OCI-LY1 (cell line): ENCODE measurements at regions not wholly inside any gene's neighbourhood (a gene's known extent, or its start where the extent isn't known, plus 50 kb on each side); places are given as distances from the start of the nearest gene placed in this dataset.
A peak's percentile ranks its signal among the peaks of the same experiment; 100 is the strongest.

Experiments used
- H2AFZ ChIP-seq: fragments of 200-600 bp; sonication (generic), shearing (Covaris generic); 2 replicates; pipeline ENCODE4 v1.6.0; 2014; ENCODE audit warnings: antibody characterized with exemption, mild to moderate bottlenecking, low read length
- H3F3A ChIP-seq: fragments of 200-600 bp; sonication (generic), shearing (Covaris generic); 2 replicates; pipeline ENCODE4 v1.6.0; 2014; ENCODE audit warnings: mild to moderate bottlenecking, antibody characterized with exemption, low read length, moderate library complexity; ENCODE audit not compliant: insufficient read depth
- H3K27ac ChIP-seq: fragments of 200-600 bp; sonication (generic); 2 replicates; pipeline ENCODE4 v1.5.1; 2014; ENCODE audit warnings: low read length, mixed run types, mild to moderate bottlenecking, low read depth; ENCODE audit not compliant: poor library complexity, severe bottlenecking
- H3K27me3 ChIP-seq: fragments of 200-600 bp; sonication (generic); 2 replicates; pipeline ENCODE4 v1.6.0; 2014; ENCODE audit warnings: antibody characterized with exemption, mild to moderate bottlenecking, low read length, moderate library complexity; ENCODE audit not compliant: insufficient read depth
- H3K36me3 ChIP-seq: fragments of 200-600 bp; sonication (generic); 2 replicates; pipeline ENCODE4 v1.6.1; 2014; ENCODE audit warnings: mild to moderate bottlenecking, antibody characterized with exemption, low read length, moderate library complexity, mixed read lengths; ENCODE audit not compliant: insufficient read depth
- H3K4me1 ChIP-seq: fragments of 200-600 bp; sonication (generic); 2 replicates; pipeline ENCODE4 v1.5.1; 2014; ENCODE audit warnings: mild to moderate bottlenecking, low read length, moderate library complexity; ENCODE audit not compliant: insufficient read depth, severe bottlenecking
- H3K4me2 ChIP-seq: fragments of 200-600 bp; sonication (generic), shearing (Covaris generic); 2 replicates; pipeline ENCODE4 v1.6.1; 2014; ENCODE audit warnings: low read length
- H3K4me3 ChIP-seq: fragments of 200-600 bp; sonication (generic); 2 replicates; pipeline ENCODE4 v1.5.1; 2014; ENCODE audit warnings: low read length, low read depth, mild to moderate bottlenecking, mixed read lengths; ENCODE audit not compliant: poor library complexity, severe bottlenecking
- H3K79me2 ChIP-seq: fragments of 200-600 bp; shearing (Covaris generic); 2 replicates; pipeline ENCODE4 v1.6.1; 2016; ENCODE audit warnings: mixed run types, low read length, mixed read lengths; ENCODE audit not compliant: insufficient read depth
- H3K9ac ChIP-seq: fragments of 200-600 bp; sonication (generic), shearing (Covaris generic); 2 replicates; pipeline ENCODE4 v1.6.1; 2014; ENCODE audit warnings: mild to moderate bottlenecking, low read length, mixed read lengths
- H3K9me2 ChIP-seq: fragments of 200-600 bp; sonication (generic), shearing (Covaris generic); 2 replicates; pipeline ENCODE4 v1.6.1; 2014; ENCODE audit warnings: low read depth, mild to moderate bottlenecking, low read length, mixed read lengths
- H3K9me3 ChIP-seq: fragments of 200-600 bp; shearing (Covaris generic); 2 replicates; pipeline ENCODE4 v1.6.1; 2014; ENCODE audit warnings: low read length, mixed read lengths
- H4K20me1 ChIP-seq: fragments of 200-600 bp; sonication (generic), shearing (Covaris generic); 2 replicates; pipeline ENCODE4 v1.6.0; 2016; ENCODE audit warnings: mild to moderate bottlenecking, low read length; ENCODE audit not compliant: insufficient read depth
- CTCF ChIP-seq: fragments of 200-600 bp; sonication (generic), shearing (Covaris generic); IDR thresholded peaks from 2 replicates; pipeline ENCODE4 v1.5.1; 2017; ENCODE audit warnings: mild to moderate bottlenecking, antibody characterized with exemption, low read length, moderate library complexity, mixed read lengths
- EZH2 ChIP-seq: fragments of 200-600 bp; sonication (generic), shearing (Covaris generic); IDR thresholded peaks from 2 replicates; pipeline ENCODE4 v1.8.0; 2017; ENCODE audit warnings: borderline replicate concordance, mixed run types, mild to moderate bottlenecking, antibody characterized with exemption, low read length, moderate library complexity, mixed read lengths

- H3F3A ChIP-seq: no peaks in the 10 kb centered on the region
- peak overlapping the region; percentile 89; the same call in 1 of the 2 replicates for H2AFZ ChIP-seq
- no peaks in the 10 kb centered on the region; the same call in 1 of the 2 replicates for H3K9me2 ChIP-seq
- no peaks in the 10 kb centered on the region for H3K79me2 ChIP-seq
- no peak overlapping the region for H3K27ac ChIP-seq
- no peaks in the 10 kb centered on the region for H3K27me3 ChIP-seq
- H3K9me3 ChIP-seq: no peaks in the 10 kb centered on the region
- H3K4me1 ChIP-seq: no peaks in the 10 kb centered on the region
- no peak for TF ChIP-seq CTCF
- no peak for TF ChIP-seq EZH2
- no peak overlapping the region for H3K4me3 ChIP-seq
- H3K4me2 ChIP-seq: no peak overlapping the region
- H3K36me3 ChIP-seq: no peaks in the 10 kb centered on the region
- H4K20me1 ChIP-seq: no peaks in the 10 kb centered on the region
- H3K9ac ChIP-seq: no peak overlapping the region
Observed at GRCh38 chr6:67608099-67608749, 1026.9 kb upstream of the ADGRB3 start.

- Histone ChIP-seq H2AFZ (no peak overlapping the region), H4K20me1 (no peaks in the 10 kb centered on the region), H3K79me2 (no peaks in the 10 kb centered on the region), H3K4me2 (no peak overlapping the region), H3K27ac (no peak overlapping the region), H3K4me1 (no peaks in the 10 kb centered on the region), H3K9me3 (no peaks in the 10 kb centered on the region), H3F3A (no peaks in the 10 kb centered on the region), H3K9ac (no peak overlapping the region), H3K4me3 (no peak overlapping the region), H3K9me2 (no peaks in the 10 kb centered on the region; the same call in 1 of the 2 replicates), H3K27me3 (no peaks in the 10 kb centered on the region), H3K36me3 (no peaks in the 10 kb centered on the region)
- TF ChIP-seq CTCF (no peak), EZH2 (no peak)
Observed at GRCh38 chr6:67606906-67607828, 1027.9 kb upstream of the ADGRB3 start.

- no peak overlapping the region for H3K4me2 ChIP-seq
- no peaks in the 10 kb centered on the region for H3K9me3 ChIP-seq
- H3K9ac ChIP-seq: no peak overlapping the region
- H3K4me1 ChIP-seq: no peaks in the 10 kb centered on the region
- H3K9me2 ChIP-seq: no peaks in the 10 kb centered on the region
- no peaks in the 10 kb centered on the region for H3F3A ChIP-seq
- H2AFZ ChIP-seq: no peak overlapping the region
- TF ChIP-seq CTCF (no peak), EZH2 (no peak)
- H3K27me3 ChIP-seq: no peaks in the 10 kb centered on the region
- H3K27ac ChIP-seq: no peak overlapping the region
- no peaks in the 10 kb centered on the region for H3K79me2 ChIP-seq
- no peak overlapping the region for H3K4me3 ChIP-seq
- H4K20me1 ChIP-seq: no peaks in the 10 kb centered on the region
- H3K36me3 ChIP-seq: no peaks in the 10 kb centered on the region
Observed at GRCh38 chr6:67594366-67594765, 1040.7 kb upstream of the ADGRB3 start.
